ENCODE measurements at regions not wholly inside any gene's neighbourhood (a gene's known extent, or its start where the extent isn't known, plus 50 kb on each side); places are given as distances from the start of the nearest gene placed in this dataset.
A peak's percentile ranks its signal among the peaks of the same experiment; 100 is the strongest.

GRCh38 chr2:217731805-217732204 lies 271.0 kb downstream of the TNS1 start:
- H3K27me3 ChIP-seq (ENCODE audit: control insufficient read depth, insufficient read depth, low read length): no peaks in the 10 kb centered on the region
- H3K4me3 ChIP-seq (ENCODE audit: low read depth, low read length): no peak overlapping the region
- no peak for FAIRE-seq
- H3K36me3 ChIP-seq (ENCODE audit: control insufficient read depth, insufficient read depth, low read length): no peaks in the 10 kb centered on the region
- no peak for TF ChIP-seq CTCF (IDR thresholded peaks at IDR 0.05; ENCODE audit: insufficient read depth, low read length, severe bottlenecking)
- no peak for DNase-seq (ENCODE audit: low read depth)

- no peak for TF ChIP-seq CTCF (IDR thresholded peaks at IDR 0.05; ENCODE audit: insufficient read depth, low read length, severe bottlenecking)
- DNase-seq (ENCODE audit: low read depth) (no peak), FAIRE-seq (no peak)
- no peaks in the 10 kb centered on the region for H3K36me3 ChIP-seq (ENCODE audit: control insufficient read depth, insufficient read depth, low read length)
- H3K4me3 ChIP-seq (ENCODE audit: low read depth, low read length): no peak overlapping the region
- no peaks in the 10 kb centered on the region for H3K27me3 ChIP-seq (ENCODE audit: control insufficient read depth, insufficient read depth, low read length)
Observed at GRCh38 chr2:217729421-217730053, 273.3 kb downstream of the TNS1 start.

- FAIRE-seq: no peak
- no peak for DNase-seq (ENCODE audit: low read depth)
- Histone ChIP-seq H3K27me3 (ENCODE audit: control insufficient read depth, insufficient read depth, low read length) (no peaks in the 10 kb centered on the region), H3K4me3 (ENCODE audit: low read depth, low read length) (no peak overlapping the region), H3K36me3 (ENCODE audit: control insufficient read depth, insufficient read depth, low read length) (no peaks in the 10 kb centered on the region)
- no peak for TF ChIP-seq CTCF (IDR thresholded peaks at IDR 0.05; ENCODE audit: insufficient read depth, low read length, severe bottlenecking)
Observed at GRCh38 chr2:217727801-217728200, 275.0 kb downstream of the TNS1 start.

GRCh38 chr2:217725409-217725808 lies 277.4 kb downstream of the TNS1 start:
- DNase-seq (ENCODE audit: low read depth): peak; percentile 49
- no peak for TF ChIP-seq CTCF (IDR thresholded peaks at IDR 0.05; ENCODE audit: insufficient read depth, low read length, severe bottlenecking)
- Histone ChIP-seq H3K36me3 (ENCODE audit: control insufficient read depth, insufficient read depth, low read length) (no peaks in the 10 kb centered on the region), H3K27me3 (ENCODE audit: control insufficient read depth, insufficient read depth, low read length) (no peaks in the 10 kb centered on the region), H3K4me3 (ENCODE audit: low read depth, low read length) (no peak overlapping the region)
- no peak for FAIRE-seq

- no peak for TF ChIP-seq CTCF (IDR thresholded peaks at IDR 0.05; ENCODE audit: insufficient read depth, low read length, severe bottlenecking)
- FAIRE-seq: no peak
- no peaks in the 10 kb centered on the region for H3K27me3 ChIP-seq (ENCODE audit: control insufficient read depth, insufficient read depth, low read length)
- H3K36me3 ChIP-seq (ENCODE audit: control insufficient read depth, insufficient read depth, low read length): no peaks in the 10 kb centered on the region
- no peak for DNase-seq (ENCODE audit: low read depth)
- no peak overlapping the region for H3K4me3 ChIP-seq (ENCODE audit: low read depth, low read length)
Observed at GRCh38 chr2:217724471-217724870, 278.3 kb downstream of the TNS1 start.

GRCh38 chr2:217723981-217724380 lies 278.8 kb downstream of the TNS1 start:
- H3K27me3 ChIP-seq (ENCODE audit: control insufficient read depth, insufficient read depth, low read length): no peaks in the 10 kb centered on the region
- TF ChIP-seq CTCF (IDR thresholded peaks at IDR 0.05; ENCODE audit: insufficient read depth, low read length, severe bottlenecking): no peak
- H3K36me3 ChIP-seq (ENCODE audit: control insufficient read depth, insufficient read depth, low read length): no peaks in the 10 kb centered on the region
- no peak for DNase-seq (ENCODE audit: low read depth)
- FAIRE-seq: no peak
- no peak overlapping the region for H3K4me3 ChIP-seq (ENCODE audit: low read depth, low read length)

Measured in bronchial epithelial cell (primary cell).